Hepatocyte (in vitro differentiated cells): ENCODE measurements at regions not wholly inside any gene's neighbourhood (a gene's known extent, or its start where the extent isn't known, plus 50 kb on each side); places are given as distances from the start of the nearest gene placed in this dataset.

ENCODE experiments used
- EZH2 ChIP-seq: fragments of 200-600 bp; sonication (generic); IDR thresholded peaks from 2 replicates; pipeline ENCODE4 v1.6.1; 2016; ENCODE audit warnings: antibody characterized with exemption, mild to moderate bottlenecking, borderline replicate concordance
- EZH2phosphoT487 ChIP-seq: fragments of 200-600 bp; sonication (generic); IDR thresholded peaks from one replicate; pipeline ENCODE4 v1.6.1; 2018; ENCODE audit warnings: antibody characterized with exemption, mild to moderate bottlenecking, low read depth, moderate library complexity; ENCODE audit not compliant: unreplicated experiment, severe bottlenecking
- TF ChIP-seq, protein P1 (sequence below): fragments of 200-600 bp; sonication (generic); IDR thresholded peaks from 2 replicates; pipeline ENCODE4 v1.5.1; 2016; ENCODE audit warnings: antibody characterized with exemption, mild to moderate bottlenecking; ENCODE audit not compliant: poor library complexity

- TF ChIP-seq, protein P1, sequence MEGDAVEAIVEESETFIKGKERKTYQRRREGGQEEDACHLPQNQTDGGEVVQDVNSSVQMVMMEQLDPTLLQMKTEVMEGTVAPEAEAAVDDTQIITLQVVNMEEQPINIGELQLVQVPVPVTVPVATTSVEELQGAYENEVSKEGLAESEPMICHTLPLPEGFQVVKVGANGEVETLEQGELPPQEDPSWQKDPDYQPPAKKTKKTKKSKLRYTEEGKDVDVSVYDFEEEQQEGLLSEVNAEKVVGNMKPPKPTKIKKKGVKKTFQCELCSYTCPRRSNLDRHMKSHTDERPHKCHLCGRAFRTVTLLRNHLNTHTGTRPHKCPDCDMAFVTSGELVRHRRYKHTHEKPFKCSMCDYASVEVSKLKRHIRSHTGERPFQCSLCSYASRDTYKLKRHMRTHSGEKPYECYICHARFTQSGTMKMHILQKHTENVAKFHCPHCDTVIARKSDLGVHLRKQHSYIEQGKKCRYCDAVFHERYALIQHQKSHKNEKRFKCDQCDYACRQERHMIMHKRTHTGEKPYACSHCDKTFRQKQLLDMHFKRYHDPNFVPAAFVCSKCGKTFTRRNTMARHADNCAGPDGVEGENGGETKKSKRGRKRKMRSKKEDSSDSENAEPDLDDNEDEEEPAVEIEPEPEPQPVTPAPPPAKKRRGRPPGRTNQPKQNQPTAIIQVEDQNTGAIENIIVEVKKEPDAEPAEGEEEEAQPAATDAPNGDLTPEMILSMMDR, result no peak
- TF ChIP-seq EZH2 (no peak), EZH2phosphoT487 (no peak)
Measured at GRCh38 chr2:230644356-230644935, 68.2 kb upstream of the CAB39 start.
